COR-L47 (cell line): ENCODE measurements at regions not wholly inside any gene's neighbourhood (a gene's known extent, or its start where the extent isn't known, plus 50 kb on each side); places are given as distances from the start of the nearest gene placed in this dataset.

Source experiments
- DNase-seq: peaks from one replicate; lab custom pipeline; 2025; lab: John Stamatoyannopoulos, UW

- no peak for DNase-seq
These were observed 125.9 kb upstream of the OSMR start for GRCh38 chr5:38719916-38720315.

GRCh38 chr5:38720554-38721361, 125.1 kb upstream of the OSMR start:
- DNase-seq = no peak

- no peak for DNase-seq
These were observed 122.9 kb upstream of the OSMR start for GRCh38 chr5:38722918-38723317.

GRCh38 chr5:38723426-38723825, 122.4 kb upstream of the OSMR start:
- DNase-seq = no peak

GRCh38 chr5:38724301-38725030, 121.3 kb upstream of the OSMR start:
- DNase-seq = no peak

- peak; percentile 4 for DNase-seq
These were observed 120.4 kb upstream of the OSMR start for GRCh38 chr5:38725371-38725865.

- no peak for DNase-seq
These were observed 119.5 kb upstream of the OSMR start for GRCh38 chr5:38726279-38726678.

GRCh38 chr5:38728029-38728428, 117.8 kb upstream of the OSMR start:
- DNase-seq = no peak

GRCh38 chr5:38731461-38731860, 114.4 kb upstream of the OSMR start:
- no peak for DNase-seq

- DNase-seq = no peak
These were observed 111.5 kb upstream of the OSMR start for GRCh38 chr5:38734353-38734752.

- no peak for DNase-seq
These were observed 109.7 kb upstream of the OSMR start for GRCh38 chr5:38736089-38736488.

- no peak for DNase-seq
These were observed 107.8 kb upstream of the OSMR start for GRCh38 chr5:38737976-38738375.

GRCh38 chr5:38739011-38739704, 106.7 kb upstream of the OSMR start:
- no peak for DNase-seq

- DNase-seq = no peak
These were observed 106.1 kb upstream of the OSMR start for GRCh38 chr5:38739705-38740045.

- DNase-seq = no peak
These were observed 103.0 kb upstream of the OSMR start for GRCh38 chr5:38742821-38743220.

- no peak for DNase-seq
These were observed 102.2 kb upstream of the OSMR start for GRCh38 chr5:38743562-38743961.

- DNase-seq = no peak
These were observed 99.7 kb upstream of the OSMR start for GRCh38 chr5:38745836-38746732.

- DNase-seq = no peak
These were observed 96.0 kb upstream of the OSMR start for GRCh38 chr5:38749861-38750260.

GRCh38 chr5:38751103-38751502, 94.7 kb upstream of the OSMR start:
- DNase-seq = no peak

- no peak for DNase-seq
These were observed 93.7 kb upstream of the OSMR start for GRCh38 chr5:38752012-38752536.

- DNase-seq = no peak
These were observed 93.2 kb upstream of the OSMR start for GRCh38 chr5:38752622-38753021.

GRCh38 chr5:38753141-38753540, 92.7 kb upstream of the OSMR start:
- no peak for DNase-seq
